Neural progenitor cell (in vitro differentiated cells): ENCODE measurements at regions not wholly inside any gene's neighbourhood (a gene's known extent, or its start where the extent isn't known, plus 50 kb on each side); places are given as distances from the start of the nearest gene placed in this dataset.

ENCODE experiments used
- DNase-seq: peaks from one replicate; pipeline ENCODE4 v3.0.0-alpha.2; 2016; ENCODE audit warnings: low spot score
- H2AFZ ChIP-seq: fragments of 200-600 bp; sonication (generic); replicated peaks from 2 replicates; pipeline ENCODE4 v1.6.1; 2016; ENCODE audit warnings: antibody characterized with exemption
- H3F3A ChIP-seq: fragments of 200-600 bp; sonication (generic); 2 replicates; pipeline ENCODE4 v1.6.1; 2016; ENCODE audit warnings: antibody characterized with exemption, low read depth
- H3K27ac ChIP-seq: fragments of 200-600 bp; sonication (generic); 2 replicates; pipeline ENCODE4 v1.5.1; 2016; ENCODE audit warnings: mild to moderate bottlenecking
- H3K27me3 ChIP-seq: fragments of 200-600 bp; sonication (generic); 2 replicates; pipeline ENCODE4 v1.6.1; 2016; ENCODE audit warnings: mild to moderate bottlenecking, moderate library complexity
- H3K36me3 ChIP-seq: fragments of 200-600 bp; sonication (generic); 2 replicates; pipeline ENCODE4 v1.5.1; 2016
- H3K4me1 ChIP-seq: fragments of 200-600 bp; sonication (generic); 2 replicates; pipeline ENCODE4 v1.6.1; 2016; ENCODE audit warnings: mixed run types
- H3K4me2 ChIP-seq: fragments of 200-600 bp; sonication (generic); 2 replicates; pipeline ENCODE4 v1.6.1; 2016
- H3K4me3 ChIP-seq: fragments of 200-600 bp; sonication (generic); 2 replicates; pipeline ENCODE4 v1.5.1; 2016
- H3K79me2 ChIP-seq: fragments of 200-600 bp; sonication (generic); 2 replicates; pipeline ENCODE4 v1.6.1; 2016; ENCODE audit warnings: low read depth
- H3K9ac ChIP-seq: fragments of 200-600 bp; sonication (generic); 2 replicates; pipeline ENCODE4 v1.6.1; 2016
- H3K9me3 ChIP-seq: fragments of 200-600 bp; sonication (generic); 2 replicates; pipeline ENCODE4 v1.5.1; 2016; ENCODE audit warnings: low read depth
- H4K20me1 ChIP-seq: fragments of 200-600 bp; sonication (generic); 2 replicates; pipeline ENCODE4 v1.6.1; 2016; ENCODE audit warnings: low read depth
- H3K27ac Mint-ChIP-seq: 3 replicates; pipeline ENCODE4 v1.8.0; 2021; ENCODE audit warnings: mixed read lengths
- H3K27me3 Mint-ChIP-seq: 2 replicates; pipeline ENCODE4 v1.8.0; 2022; ENCODE audit warnings: low read depth, mild to moderate bottlenecking, inconsistent platforms, moderate library complexity, mixed read lengths; ENCODE audit not compliant: insufficient read depth
- H3K36me3 Mint-ChIP-seq: 3 replicates; pipeline ENCODE4 v1.8.0; 2021; ENCODE audit warnings: mixed read lengths
- H3K4me1 Mint-ChIP-seq: 3 replicates; pipeline ENCODE4 v1.8.0; 2021; ENCODE audit warnings: mixed read lengths
- H3K4me3 Mint-ChIP-seq: 3 replicates; pipeline ENCODE4 v1.8.0; 2021; ENCODE audit warnings: mild to moderate bottlenecking, moderate library complexity, mixed read lengths
- H3K9me3 Mint-ChIP-seq: 3 replicates; pipeline ENCODE4 v1.8.0; 2020; ENCODE audit warnings: mixed read lengths
- CTCF ChIP-seq: fragments of 200-600 bp; sonication (generic); IDR thresholded peaks from 2 replicates; pipeline ENCODE4 v1.5.1; 2017; ENCODE audit warnings: antibody characterized with exemption, mild to moderate bottlenecking
- EZH2 ChIP-seq: fragments of 200-600 bp; sonication (generic); IDR thresholded peaks from 2 replicates; pipeline ENCODE4 v1.6.1; 2017; ENCODE audit warnings: antibody characterized with exemption, mild to moderate bottlenecking, moderate library complexity
- EZH2phosphoT487 ChIP-seq: fragments of 200-600 bp; sonication (generic); IDR thresholded peaks from 2 replicates; pipeline ENCODE4 v1.6.1; 2017; ENCODE audit warnings: antibody characterized with exemption

DNA sequence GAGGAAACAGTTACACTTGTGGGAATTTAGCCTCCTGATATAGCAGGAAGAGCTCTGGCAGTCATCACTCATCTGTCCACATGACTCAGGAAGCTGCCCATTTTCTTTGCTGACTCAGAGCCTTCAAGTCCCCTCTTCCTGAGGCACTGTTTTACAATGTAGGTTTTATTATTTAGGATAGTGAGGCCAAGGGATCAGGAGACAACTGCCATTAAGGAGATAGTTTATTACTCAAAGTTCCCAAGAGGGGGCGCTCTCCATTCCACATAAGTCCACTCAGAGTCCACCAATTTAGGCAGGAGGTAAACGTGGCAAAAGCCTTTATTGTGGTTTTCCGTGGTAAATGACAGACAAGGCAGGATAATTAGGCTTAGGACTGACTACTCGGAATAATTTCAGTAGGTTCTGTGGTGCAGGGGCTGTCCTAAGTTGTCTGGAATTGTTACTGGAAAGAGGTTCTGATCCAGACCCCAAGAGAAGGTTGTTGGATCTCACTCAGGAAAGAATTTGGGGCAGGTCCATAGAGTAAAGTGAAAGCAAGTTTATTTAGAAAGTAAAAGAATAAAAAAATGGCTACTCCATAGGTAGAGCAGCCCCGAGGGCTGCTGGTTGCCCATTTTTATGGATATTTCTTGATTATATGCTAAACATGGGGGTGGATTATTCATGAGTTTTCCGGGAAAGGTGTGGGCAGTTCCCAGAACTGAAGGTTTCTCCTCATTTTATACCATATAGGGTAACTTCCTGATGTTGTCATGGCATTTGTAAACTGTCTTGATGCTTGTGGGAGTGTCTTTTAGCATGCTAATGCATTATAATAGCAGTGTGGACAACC lies 96.0 kb upstream of the RAB40AL start:
- Mint-ChIP-seq H3K9me3 (no peaks in the 10 kb centered on the region), H3K4me3 (no peak overlapping the region), H3K27ac (no peak overlapping the region), H3K36me3 (no peaks in the 10 kb centered on the region), H3K27me3 (peaks cover 2% of the 10 kb centered on the region), H3K4me1 (no peaks in the 10 kb centered on the region)
- Histone ChIP-seq H3K4me2 (no peak overlapping the region), H3F3A (no peaks in the 10 kb centered on the region), H4K20me1 (no peaks in the 10 kb centered on the region), H3K9me3 (no peaks in the 10 kb centered on the region), H3K9ac (no peak overlapping the region), H2AFZ (no peak overlapping the region), H3K79me2 (no peaks in the 10 kb centered on the region), H3K27me3 (no peaks in the 10 kb centered on the region), H3K27ac (no peak overlapping the region), H3K4me1 (no peaks in the 10 kb centered on the region), H3K4me3 (no peak overlapping the region), H3K36me3 (no peaks in the 10 kb centered on the region)
- DNase-seq: peak; percentile 33
- TF ChIP-seq EZH2phosphoT487 (no peak), EZH2 (no peak), CTCF (peak; percentile 50)

GRCh38 chrX:102841706-102842003 lies 95.4 kb upstream of the RAB40AL start:
- Histone ChIP-seq H3F3A (no peaks in the 10 kb centered on the region), H3K4me3 (no peak overlapping the region), H3K4me1 (no peaks in the 10 kb centered on the region), H3K27ac (no peak overlapping the region), H3K9ac (no peak overlapping the region), H3K9me3 (no peaks in the 10 kb centered on the region), H2AFZ (no peak overlapping the region), H3K27me3 (no peaks in the 10 kb centered on the region), H3K79me2 (no peaks in the 10 kb centered on the region), H3K36me3 (no peaks in the 10 kb centered on the region), H4K20me1 (no peaks in the 10 kb centered on the region), H3K4me2 (no peak overlapping the region)
- Mint-ChIP-seq H3K4me3 (no peak overlapping the region), H3K9me3 (no peaks in the 10 kb centered on the region), H3K36me3 (no peaks in the 10 kb centered on the region), H3K27me3 (peaks cover 2% of the 10 kb centered on the region), H3K4me1 (no peaks in the 10 kb centered on the region), H3K27ac (no peak overlapping the region)
- no peak for TF ChIP-seq EZH2
- TF ChIP-seq CTCF: no peak
- no peak for TF ChIP-seq EZH2phosphoT487
- DNase-seq: no peak

GRCh38 chrX:102845020-102845419 lies 92.1 kb upstream of the RAB40AL start:
- H3K4me2 ChIP-seq: no peak overlapping the region
- H3F3A ChIP-seq: no peaks in the 10 kb centered on the region
- no peaks in the 10 kb centered on the region for H3K27me3 ChIP-seq
- Mint-ChIP-seq H3K36me3 (no peaks in the 10 kb centered on the region), H3K27me3 (no peaks in the 10 kb centered on the region), H3K4me3 (no peak overlapping the region), H3K9me3 (no peaks in the 10 kb centered on the region), H3K27ac (no peak overlapping the region), H3K4me1 (no peaks in the 10 kb centered on the region)
- no peaks in the 10 kb centered on the region for H3K4me1 ChIP-seq
- H4K20me1 ChIP-seq: no peaks in the 10 kb centered on the region
- no peak for TF ChIP-seq CTCF
- no peak for TF ChIP-seq EZH2
- TF ChIP-seq EZH2phosphoT487: no peak
- H2AFZ ChIP-seq: no peak overlapping the region
- H3K79me2 ChIP-seq: no peaks in the 10 kb centered on the region
- H3K27ac ChIP-seq: no peak overlapping the region
- no peaks in the 10 kb centered on the region for H3K9me3 ChIP-seq
- no peak overlapping the region for H3K9ac ChIP-seq
- no peak for DNase-seq
- no peaks in the 10 kb centered on the region for H3K36me3 ChIP-seq
- no peak overlapping the region for H3K4me3 ChIP-seq
